GM18868 (cell line): ENCODE measurements at regions not wholly inside any gene's neighbourhood (a gene's known extent, or its start where the extent isn't known, plus 50 kb on each side); places are given as distances from the start of the nearest gene placed in this dataset.

ENCODE experiments used
- ATAC-seq: cut with Tn5 transposase; IDR thresholded peaks from one replicate; pipeline ENCODE4 v1.9.1; 2021; ENCODE audit warnings: mild to moderate bottlenecking, moderate library complexity; ENCODE audit not compliant: unreplicated experiment

DNA sequence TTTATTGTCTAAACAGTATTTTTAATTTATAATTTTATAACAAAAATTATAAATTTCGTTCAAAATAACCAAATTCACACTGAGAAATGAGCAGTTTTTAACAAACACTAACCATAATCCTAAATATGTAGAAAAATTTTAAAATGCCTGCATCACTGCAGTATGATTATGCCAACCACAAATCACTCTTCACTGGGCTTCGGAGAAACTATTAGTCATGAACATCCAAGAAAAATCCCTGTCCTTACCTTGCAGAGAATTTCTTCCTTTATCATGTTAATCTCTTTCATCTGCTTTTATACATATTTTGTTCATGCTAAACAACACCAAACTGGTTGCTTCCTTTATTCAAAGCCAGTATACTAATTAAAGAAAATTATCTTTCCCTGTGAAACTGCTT, 511.0 kb upstream of the ALCAM start:
- ATAC-seq = no peak

DNA sequence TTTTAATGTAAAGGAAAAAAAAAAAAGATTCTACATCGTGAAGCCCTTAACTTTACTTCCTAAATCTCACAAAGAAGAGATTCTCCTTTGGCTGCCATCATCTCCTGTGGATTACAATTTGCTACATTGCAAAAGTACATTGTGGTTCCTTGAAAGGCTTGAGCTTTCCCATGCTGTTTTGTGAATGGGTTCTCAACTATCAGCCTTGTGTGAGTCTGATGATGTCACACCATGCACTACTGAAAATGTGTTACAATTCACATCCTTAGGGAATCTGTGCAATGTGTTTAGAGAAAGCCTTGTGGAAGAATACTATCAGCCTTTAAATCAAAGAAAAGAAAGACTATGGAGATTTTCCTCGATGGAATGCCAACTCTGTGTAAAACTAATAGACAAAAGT, 510.0 kb upstream of the ALCAM start:
- no peak for ATAC-seq

DNA sequence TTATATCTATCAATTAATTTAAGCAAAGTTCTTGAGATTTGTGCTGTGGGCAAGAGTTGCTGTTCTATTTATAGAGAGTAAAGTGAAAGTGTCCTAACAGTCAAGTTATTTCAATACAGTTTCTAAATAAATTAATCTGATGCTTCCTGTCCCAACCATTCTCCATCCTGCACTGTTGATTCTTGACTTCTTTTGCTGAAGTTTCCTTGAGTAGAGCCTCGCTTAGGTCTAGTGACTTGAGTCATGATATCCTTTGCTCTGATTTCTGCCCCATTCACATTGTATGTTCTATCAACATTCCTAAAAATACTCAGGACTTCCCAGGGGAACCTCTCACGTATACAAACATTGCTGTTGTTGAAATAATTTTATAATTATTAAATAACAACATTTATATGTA, 498.4 kb upstream of the ALCAM start:
- ATAC-seq = no peak

DNA sequence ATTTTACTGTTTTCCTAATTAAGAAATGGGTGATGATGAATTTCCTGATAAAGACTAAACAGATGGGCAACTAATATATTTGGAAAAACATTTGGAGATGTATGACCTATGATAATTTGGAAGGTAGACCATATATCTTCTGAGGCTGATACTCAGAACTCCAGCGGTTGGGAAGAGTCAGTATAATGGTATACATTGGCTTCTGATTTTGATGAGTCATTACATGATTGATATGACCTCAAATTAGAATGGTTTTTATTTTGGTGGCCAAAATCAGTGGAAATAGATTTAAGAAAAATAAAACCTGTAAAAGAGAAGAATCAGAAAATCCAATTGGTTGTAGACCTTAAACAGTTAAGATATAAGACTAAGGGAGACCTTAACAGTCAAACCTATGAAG, 496.4 kb upstream of the ALCAM start:
- no peak for ATAC-seq

DNA sequence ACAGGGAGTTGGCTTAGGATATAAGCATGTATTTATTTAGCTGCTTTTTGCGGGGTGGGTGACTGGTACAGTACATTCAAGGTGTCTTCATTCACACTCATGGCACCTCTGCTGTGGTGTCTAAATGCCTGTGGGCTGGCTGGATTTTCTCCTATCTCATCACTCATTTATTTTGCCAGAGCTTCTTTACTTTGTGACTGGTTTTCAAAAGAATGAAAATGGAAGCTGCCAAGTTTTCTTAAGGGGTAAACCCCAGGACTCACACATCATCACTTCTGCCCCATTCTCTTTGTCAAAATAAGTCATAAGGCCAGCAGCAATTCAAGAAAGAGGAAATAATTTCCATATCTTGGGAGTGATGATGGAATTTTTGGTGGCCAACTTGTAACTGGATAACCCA, 493.4 kb upstream of the ALCAM start:
- ATAC-seq = no peak

DNA sequence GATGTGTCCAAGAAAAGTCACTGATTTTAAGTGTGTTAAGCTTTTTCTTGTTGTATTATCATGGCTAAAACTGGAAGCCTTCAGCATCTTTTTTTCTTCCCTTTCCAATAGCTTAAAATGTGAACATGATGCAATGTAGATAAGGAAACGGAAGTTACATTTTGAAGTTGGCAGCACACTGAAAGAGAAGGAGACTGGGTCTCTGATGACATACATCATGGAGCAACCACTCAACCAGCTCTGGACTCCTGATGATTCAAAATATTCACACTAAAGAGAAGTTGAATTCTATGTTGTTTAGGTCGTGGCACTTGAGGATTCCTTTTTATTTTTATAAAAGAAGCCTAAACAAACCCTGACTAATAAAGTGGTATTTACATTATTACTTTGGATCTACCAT, 488.3 kb upstream of the ALCAM start:
- ATAC-seq = no peak

DNA sequence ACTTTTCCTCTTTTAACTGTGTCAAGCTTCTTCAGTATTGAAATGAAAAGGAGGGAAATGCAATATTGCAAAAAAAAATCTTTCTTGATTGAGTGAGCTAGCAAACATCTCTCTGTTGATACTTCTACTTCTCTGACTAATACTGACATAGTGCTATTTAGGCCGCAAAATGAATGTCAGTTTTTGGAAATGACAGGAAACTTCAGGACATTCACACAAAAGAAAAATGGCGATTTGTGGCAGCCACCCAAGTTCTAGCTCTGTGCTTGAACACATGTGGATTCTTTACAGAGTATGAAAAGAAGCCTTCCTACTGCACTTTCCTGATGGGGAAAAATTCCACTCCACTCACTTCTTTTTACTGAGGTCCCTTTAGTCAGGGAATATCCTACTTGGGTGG, 486.8 kb upstream of the ALCAM start:
- ATAC-seq = no peak

DNA sequence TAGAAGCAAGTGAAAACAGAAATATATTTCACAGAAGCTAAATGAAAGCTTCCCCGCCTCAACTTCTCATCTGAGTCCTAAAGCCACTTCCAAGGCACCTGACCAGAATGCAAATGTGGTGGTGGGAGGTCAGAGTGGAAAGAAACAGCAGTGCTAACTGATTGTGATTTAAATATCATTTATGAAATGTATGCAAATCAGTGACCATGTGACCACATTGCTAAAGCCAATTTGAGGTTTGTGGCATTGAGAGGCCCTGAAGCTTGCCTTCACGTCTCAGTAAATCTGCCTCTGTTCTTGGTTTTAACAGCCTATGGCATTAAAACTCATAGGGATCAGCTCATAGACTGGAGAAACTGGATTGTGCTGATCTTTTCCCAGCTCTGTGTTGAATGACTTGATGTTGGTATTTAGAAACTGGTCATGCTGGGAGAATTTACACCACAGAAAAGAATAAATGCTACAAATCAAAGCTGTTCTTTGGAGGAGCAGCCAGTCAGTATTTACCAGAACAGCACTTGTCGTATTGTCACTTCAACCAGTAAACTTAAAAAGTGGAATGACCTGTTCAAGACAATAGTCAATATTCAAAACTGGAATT, 481.4 kb upstream of the ALCAM start:
- no peak for ATAC-seq

DNA sequence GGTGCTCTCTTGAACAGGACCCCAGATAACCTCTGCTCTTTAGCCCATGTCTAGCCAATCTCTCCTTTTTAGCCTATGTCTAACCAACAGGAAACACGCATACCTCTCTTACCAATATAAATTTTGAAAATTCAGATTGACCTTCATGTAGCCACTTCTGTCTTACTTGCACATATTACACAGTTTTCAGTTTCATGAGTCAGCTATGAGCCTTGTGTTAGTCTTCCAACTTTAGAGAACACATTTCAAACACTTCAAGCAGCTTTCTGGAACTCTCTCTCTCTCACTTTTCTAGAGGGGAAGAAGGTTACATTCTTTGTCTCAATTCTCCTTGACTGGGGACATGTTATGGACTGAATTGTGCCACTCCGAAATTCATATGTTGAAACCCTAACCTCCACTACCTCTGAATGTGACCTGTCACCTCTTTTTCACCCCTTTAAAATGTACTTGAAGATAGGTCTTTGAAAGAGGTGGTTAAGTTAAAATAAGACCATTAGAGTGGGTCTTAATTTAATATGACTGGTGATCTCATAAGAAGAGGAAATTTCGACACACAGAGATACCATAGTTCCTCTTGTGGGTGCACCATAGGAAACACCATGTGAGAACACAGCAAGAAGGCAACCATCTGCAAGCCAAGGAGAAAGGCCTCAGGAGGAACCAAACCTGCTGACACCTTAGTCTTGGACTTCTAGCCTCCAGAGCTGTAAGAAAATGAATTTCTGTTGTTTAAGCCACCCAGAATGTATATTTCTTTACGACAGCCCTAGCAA, 480.3 kb upstream of the ALCAM start:
- ATAC-seq = no peak

DNA sequence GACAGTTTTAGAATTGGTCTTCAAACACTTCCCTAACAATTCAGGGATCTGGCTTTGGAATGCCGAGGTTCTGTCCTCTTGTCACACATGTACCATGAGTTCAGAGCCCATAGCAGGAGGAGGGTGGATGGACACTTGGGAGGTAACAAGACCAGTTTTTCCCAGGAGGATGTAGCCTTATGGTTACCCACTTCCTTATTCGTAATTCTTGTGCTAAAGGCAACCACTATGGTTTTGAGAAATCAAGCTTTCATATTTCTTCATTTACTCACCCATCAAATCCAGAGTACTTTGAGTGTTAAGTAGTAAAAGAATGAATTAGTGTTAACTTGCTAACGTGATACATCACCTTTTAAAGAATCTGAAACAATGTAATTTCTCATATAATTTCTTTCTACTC, 479.6 kb upstream of the ALCAM start:
- no peak for ATAC-seq

DNA sequence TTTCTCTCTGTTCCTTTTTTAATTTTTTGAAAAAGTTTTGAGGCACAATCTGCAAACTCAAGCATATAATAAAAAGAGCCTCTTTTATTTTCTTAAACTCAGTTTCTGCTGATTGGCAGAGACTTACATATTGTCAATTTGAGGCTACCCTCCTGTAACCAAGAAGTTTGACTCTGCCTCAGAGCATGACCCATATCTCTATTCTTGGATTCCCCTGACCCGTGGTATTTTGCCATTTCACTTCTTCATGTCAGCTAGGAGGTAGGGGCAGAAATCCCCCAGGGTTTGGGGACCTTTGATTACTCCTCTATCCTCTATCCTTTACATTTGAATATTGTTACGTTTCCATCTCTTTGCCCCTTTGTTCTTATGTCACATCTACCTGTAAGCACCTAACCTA, 479.1 kb upstream of the ALCAM start:
- ATAC-seq = no peak

DNA sequence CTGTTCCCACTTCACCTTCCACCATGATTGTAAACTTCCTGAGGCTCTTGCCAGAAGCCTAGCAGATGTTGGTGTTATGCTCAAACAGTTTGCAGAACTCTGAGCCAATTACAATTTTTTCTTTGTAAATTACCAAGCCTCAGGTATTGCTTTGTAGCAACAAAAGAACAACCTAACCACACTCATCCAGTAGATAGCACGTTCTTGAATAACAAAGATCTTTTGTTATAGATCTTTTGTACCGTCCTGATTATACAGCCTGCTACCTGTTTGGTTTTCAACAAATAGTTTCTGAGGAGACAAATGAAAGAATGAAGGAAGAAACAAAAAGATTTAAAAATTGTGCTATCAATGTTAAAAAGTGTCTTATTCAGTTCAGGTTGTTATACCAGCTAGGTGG, 474.7 kb upstream of the ALCAM start:
- ATAC-seq = no peak

DNA sequence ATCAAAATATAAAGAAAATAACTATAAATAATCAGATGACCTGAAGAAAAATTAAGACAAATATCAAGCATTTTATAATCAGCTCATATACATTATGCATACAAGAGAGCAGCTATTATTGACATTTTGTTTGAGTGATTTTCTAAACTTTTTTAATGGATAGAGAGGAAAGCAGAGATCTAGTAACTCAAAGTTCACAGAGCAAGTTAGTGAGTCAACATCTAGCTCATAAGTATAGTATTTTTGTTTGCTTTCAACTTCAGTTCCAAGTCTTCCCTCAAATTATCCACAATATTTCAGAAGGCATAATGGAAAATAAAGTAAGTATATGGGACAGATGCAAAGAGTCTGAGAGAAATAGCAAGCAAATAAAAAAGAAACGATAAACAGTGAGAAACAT, 470.1 kb upstream of the ALCAM start:
- no peak for ATAC-seq

DNA sequence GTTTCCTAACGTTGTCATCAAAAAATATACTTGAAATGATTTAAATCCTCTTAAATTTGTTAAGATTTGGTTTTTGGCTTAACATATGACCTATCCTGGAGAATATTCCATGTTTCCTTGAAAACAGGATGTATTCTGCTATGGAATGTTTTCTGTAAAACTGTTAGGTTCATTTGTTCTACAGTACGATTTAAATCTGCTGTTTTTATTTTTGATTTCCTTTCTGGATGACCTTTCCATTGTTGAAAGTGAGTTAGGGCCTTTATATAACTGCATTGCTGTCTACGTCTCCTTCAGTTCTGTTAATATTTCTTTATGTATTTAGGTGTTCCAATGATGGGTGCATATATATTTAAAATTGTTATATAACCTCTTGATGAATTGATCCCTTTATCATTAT, 465.3 kb upstream of the ALCAM start:
- no peak for ATAC-seq

DNA sequence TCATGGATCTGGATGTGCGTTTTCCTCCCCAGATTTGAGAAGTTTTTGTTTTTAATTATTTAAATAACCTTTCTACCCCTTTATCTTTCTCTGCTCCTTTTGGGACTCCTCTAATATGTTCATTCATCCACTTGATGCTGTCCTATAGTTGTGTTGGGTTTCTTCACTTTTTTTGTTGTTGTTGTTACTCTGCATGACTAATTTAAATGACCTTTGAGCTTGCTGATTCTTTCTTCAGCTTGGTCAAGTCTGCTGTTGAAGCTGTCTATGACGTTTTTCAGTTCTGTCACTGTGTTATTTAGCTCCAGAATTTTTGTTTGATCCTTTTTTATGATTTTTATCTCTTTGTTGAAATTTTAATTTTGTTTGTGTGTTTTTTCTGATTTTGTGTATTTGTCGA, 463.6 kb upstream of the ALCAM start:
- ATAC-seq = no peak

DNA sequence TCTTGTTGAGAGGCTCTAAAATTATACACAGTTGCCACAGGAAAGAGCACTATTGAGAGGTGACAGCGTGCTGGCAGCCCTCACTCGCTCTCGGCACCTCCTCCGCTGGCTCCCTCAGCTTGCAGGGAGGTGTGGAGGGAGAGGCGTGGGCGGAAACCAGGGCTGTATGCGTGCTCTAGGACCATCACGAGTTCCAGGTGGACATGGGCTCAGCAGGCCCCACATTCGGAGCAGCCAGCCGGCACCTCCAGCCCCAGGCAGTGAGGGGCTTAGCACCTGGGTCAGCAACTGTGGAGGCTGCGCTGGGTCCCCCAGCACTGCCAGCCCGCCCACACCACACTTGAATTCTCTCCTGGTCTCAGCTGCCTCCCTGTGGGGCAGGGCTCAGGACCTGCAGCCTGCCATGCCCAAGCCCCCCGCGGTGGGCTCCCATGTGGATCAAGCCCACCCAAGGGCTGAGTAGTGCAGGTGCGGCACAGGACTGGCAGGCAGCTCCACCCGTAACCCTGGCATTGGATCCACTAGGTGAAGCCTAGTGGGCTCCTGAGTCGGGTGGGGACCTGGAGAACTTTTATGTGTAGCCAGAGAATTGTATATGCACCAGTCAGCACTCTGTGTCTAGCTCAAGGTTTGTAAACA, 460.6 kb upstream of the ALCAM start:
- no peak for ATAC-seq

DNA sequence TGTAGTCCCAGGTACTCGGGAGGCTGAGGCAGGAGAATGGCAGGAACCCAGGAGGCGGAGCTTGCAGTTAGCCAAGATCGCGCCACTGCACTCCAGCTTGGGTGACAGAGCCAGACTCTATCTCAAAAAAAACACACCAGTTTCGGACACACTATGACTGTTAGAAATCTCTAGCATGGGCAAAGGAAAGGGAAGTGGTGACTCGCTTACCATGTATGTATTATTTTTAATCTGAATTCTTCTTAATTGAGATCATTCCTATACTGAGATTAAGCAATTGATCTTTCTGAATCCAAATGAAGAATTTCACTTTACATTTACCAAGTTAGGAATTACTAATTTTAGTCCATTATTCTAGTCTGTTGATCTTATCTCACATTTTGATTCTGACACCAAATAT, 459.2 kb upstream of the ALCAM start:
- ATAC-seq = no peak

DNA sequence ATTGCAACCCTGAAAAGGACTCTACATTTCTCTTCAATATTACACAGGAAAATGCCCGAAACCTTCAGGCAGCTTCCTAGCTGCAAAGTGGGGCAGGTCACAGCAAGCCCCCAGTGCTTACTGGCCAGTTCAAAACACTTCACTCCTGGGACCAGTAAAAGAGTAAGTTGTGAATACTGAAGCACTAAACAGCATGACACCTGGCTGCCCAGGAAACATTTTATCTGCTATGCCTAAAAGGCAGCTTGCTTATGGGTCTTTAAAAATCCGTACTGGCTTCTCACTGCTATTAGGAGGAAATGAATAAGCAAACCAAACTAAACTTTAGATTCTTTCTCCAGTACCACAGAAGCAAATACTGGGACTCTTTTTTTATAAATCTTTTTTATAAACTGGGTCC, 457.9 kb upstream of the ALCAM start:
- ATAC-seq = no peak

DNA sequence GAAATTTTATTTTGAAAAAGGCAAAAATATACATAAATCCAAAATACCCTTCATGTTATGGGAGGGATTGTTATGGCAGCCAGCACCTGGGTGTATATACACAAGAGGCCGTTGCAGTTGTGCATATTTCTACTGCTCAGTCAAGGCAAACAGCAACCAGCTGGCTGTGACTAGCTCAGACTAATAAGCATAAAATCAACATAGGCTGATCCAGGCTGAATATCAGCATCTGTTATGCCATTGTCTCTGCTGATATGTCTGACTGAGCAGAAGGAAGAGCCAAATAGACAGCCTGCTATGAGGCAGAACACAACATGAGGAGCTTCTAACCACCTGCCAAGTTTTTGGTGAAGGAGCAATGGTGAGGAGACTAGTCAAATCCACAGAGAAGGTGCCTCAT, 457.5 kb upstream of the ALCAM start:
- no peak for ATAC-seq

DNA sequence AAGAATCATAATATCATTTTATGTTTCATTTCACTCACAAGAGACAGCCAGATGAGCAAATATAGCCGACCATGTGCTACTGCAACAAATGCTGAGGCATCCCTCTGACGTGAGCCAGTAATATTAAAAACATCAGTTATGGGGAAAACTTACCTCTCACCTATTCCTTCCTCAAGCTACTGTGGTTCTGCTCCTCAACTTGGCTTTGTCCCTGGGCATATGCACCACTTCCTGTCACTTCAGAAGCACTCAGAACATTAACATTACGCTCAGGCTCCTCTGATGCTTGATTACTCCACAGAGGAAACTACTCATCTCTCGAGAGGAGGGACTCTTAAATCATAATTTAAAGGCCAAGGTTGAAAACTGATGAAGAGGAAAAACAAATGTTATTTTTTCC, 457.0 kb upstream of the ALCAM start:
- ATAC-seq = no peak

DNA sequence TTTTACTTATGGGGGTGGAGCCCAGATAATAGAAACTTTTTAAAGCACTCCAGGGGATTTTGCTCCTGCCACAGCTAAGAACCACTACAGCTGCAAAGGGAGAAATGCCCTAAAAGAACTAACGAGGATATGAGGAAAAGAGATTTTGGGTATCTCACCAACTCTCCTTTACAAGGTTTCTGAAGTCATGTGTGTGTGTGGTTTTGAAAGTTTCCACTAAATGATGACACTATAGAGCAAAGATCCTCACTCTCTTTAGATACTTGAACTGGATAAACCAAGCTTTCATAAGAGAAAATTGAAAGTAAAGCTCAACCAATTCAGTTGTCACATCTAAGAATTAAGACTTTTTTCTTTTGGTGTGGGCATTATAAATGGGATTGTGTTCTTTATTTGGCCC, 455.3 kb upstream of the ALCAM start:
- no peak for ATAC-seq

DNA sequence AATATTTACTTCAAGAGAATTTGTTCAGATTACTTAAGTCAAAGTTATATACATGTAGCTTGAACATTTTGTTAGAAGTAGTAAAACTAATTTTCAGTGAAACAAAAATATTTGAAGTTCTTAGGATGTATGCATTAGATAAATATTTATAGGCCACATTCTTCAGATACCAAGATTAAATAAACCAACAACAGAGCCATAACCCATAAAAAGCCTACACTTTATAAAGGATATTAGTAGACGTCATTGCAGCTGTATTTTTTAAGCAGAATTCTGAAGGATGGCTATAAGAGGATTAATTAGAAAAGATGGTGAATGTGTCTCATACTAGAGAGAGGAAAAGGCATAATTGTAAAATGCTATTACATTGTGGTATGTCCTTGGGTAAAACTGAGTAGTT, 449.7 kb upstream of the ALCAM start:
- no peak for ATAC-seq

DNA sequence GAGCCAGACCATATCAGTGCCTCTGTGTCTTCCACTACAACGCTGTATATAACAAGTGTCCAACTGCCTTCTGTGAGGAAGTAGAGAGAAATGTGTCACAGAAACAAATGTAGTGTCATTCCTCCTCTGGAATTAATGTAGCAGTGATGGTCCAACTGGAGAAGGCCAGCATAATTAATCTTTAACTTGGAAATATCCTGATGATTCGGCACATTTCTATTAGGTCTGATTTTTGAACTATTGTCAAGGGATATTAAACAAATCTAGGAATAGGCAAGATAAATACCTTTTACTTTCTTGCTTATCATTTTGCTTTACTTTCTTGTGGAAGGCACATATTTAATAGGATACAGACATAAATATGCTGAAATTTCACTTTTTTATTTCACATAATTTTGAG, 446.2 kb upstream of the ALCAM start:
- no peak for ATAC-seq
